ENCODE measurements at regions not wholly inside any gene's neighbourhood (a gene's known extent, or its start where the extent isn't known, plus 50 kb on each side); places are given as distances from the start of the nearest gene placed in this dataset.

DNA sequence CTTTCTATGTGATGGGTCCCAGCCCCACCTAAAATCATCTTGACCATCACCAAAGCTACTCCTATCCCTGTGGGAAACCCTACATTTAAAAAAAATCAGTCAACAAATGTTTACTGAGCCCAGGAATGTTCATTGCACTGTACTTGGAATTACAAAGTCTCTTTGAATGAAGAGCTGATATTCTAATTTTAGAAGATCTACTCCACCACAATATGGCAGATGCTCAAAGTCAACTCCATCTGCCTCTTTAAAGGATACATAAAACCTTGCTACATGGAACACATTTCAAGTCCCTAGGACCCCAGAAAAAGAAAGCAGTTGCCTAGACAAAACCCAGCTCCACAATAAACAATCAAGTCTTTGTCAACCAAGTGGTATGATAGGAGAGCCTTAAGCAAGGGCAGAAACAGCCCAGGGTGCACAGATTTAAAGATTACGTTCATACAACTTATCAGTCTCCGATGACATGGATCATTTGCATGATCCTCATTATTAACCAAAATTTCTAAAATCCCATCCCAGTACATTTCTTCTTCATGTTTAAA lies 234.3 kb upstream of the ACVR2A start:
- TF ChIP-seq, protein P1, sequence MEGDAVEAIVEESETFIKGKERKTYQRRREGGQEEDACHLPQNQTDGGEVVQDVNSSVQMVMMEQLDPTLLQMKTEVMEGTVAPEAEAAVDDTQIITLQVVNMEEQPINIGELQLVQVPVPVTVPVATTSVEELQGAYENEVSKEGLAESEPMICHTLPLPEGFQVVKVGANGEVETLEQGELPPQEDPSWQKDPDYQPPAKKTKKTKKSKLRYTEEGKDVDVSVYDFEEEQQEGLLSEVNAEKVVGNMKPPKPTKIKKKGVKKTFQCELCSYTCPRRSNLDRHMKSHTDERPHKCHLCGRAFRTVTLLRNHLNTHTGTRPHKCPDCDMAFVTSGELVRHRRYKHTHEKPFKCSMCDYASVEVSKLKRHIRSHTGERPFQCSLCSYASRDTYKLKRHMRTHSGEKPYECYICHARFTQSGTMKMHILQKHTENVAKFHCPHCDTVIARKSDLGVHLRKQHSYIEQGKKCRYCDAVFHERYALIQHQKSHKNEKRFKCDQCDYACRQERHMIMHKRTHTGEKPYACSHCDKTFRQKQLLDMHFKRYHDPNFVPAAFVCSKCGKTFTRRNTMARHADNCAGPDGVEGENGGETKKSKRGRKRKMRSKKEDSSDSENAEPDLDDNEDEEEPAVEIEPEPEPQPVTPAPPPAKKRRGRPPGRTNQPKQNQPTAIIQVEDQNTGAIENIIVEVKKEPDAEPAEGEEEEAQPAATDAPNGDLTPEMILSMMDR (IDR thresholded peaks at IDR 0.05): no peak
- Histone ChIP-seq H3K27me3 (ENCODE audit: control insufficient read depth in 1 of 2, insufficient read depth in 2 of 2, low read length in 2 of 2) (no peaks in the 10 kb centered on the region), H3K27ac (ENCODE audit: low read depth in 1 of 2, low read length in 2 of 2) (no peak overlapping the region), H3K9me3 (ENCODE audit: control insufficient read depth in 1 of 2, insufficient read depth in 1 of 2, low read length in 2 of 2) (no peaks in the 10 kb centered on the region), H3K4me1 (ENCODE audit: insufficient read depth, low read length) (no peaks in the 10 kb centered on the region), H3K4me3 (ENCODE audit: low read length) (no peak overlapping the region), H3K36me3 (ENCODE audit: insufficient read depth, low read length) (no peaks in the 10 kb centered on the region)
- intact Hi-C loops (cut with DNase I, micrococcal nuclease): no loop called here
- ChIA-PET POLR2A (interaction anchor here (0.8 to 0.9 kb wide), 3 partner anchors 15 to 21 kb away, joined by 3 to 4 read pairs (median 3); no protein-coding TSS in a partner anchor), CTCF (no interaction called here)
- no peak for DNase-seq
- ATAC-seq (ENCODE audit: poor library complexity): no peak
- Mint-ChIP-seq H3K4me3 (no peak overlapping the region), H3K27me3 (no peaks in the 10 kb centered on the region), H3K4me1 (ENCODE audit: low read depth) (no peaks in the 10 kb centered on the region), H3K9me3 (no peaks in the 10 kb centered on the region), H3K36me3 (ENCODE audit: low read depth) (no peaks in the 10 kb centered on the region), H3K27ac (no peak overlapping the region)

DNA sequence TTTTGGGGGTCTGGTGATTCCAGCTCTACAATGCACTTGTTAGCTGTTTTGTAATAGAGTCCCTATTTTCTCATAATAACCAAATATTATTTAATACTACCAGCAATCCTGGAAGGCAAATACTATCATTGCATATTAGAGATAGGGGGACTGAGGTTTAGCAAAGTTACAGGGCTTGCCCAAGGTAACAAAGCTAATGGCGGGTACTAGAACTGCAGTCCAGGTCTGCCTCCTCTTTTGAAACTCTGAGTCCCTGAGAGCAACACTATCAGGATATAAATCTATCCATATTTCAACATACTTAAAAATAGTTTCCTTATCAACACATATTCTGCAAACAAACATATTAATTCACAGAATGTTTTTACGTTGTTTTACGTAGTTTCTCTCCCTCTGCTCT lies 235.5 kb upstream of the ACVR2A start:
- Mint-ChIP-seq H3K4me3 (no peak overlapping the region), H3K27ac (no peak overlapping the region), H3K4me1 (ENCODE audit: low read depth) (no peaks in the 10 kb centered on the region), H3K27me3 (no peaks in the 10 kb centered on the region), H3K9me3 (no peaks in the 10 kb centered on the region), H3K36me3 (ENCODE audit: low read depth) (no peaks in the 10 kb centered on the region)
- DNase-seq: no peak
- Histone ChIP-seq H3K27me3 (ENCODE audit: control insufficient read depth in 1 of 2, insufficient read depth in 2 of 2, low read length in 2 of 2) (no peaks in the 10 kb centered on the region), H3K4me1 (ENCODE audit: insufficient read depth, low read length) (no peaks in the 10 kb centered on the region), H3K36me3 (ENCODE audit: insufficient read depth, low read length) (no peaks in the 10 kb centered on the region), H3K27ac (ENCODE audit: low read depth in 1 of 2, low read length in 2 of 2) (no peak overlapping the region), H3K4me3 (ENCODE audit: low read length) (no peak overlapping the region), H3K9me3 (ENCODE audit: control insufficient read depth in 1 of 2, insufficient read depth in 1 of 2, low read length in 2 of 2) (no peaks in the 10 kb centered on the region)
- no peak for ATAC-seq (ENCODE audit: poor library complexity)
- ChIA-PET POLR2A (interaction anchor here (0.7 kb wide), 1 partner anchor 22 kb away, joined by 3 read pairs; no protein-coding TSS in a partner anchor), CTCF (no interaction called here)
- TF ChIP-seq, protein P1 (IDR thresholded peaks at IDR 0.05): no peak
- intact Hi-C loops (cut with DNase I, micrococcal nuclease): no loop called here

DNA sequence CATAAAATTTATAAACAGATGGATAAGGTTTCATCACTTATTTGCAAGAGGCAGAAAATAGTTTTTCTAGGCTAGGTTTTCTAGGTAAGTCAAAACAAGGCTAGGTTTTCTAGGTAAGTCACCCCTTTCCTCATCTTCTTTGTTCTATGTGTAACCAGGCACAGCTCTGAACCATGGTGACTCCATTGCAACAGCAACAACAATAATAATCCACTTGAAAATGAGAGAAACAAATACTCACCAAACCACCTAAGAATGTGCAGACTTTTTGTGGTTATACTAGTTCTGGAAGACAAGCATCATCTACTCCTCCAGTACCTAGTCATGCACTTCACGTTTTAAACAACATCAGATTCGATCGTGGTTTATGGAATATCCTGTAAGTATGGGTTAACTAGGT lies 237.4 kb upstream of the ACVR2A start:
- no peaks in the 10 kb centered on the region for H3K27me3 ChIP-seq (ENCODE audit: control insufficient read depth in 1 of 2, insufficient read depth in 2 of 2, low read length in 2 of 2)
- no peaks in the 10 kb centered on the region for H3K9me3 ChIP-seq (ENCODE audit: control insufficient read depth in 1 of 2, insufficient read depth in 1 of 2, low read length in 2 of 2)
- intact Hi-C loops (cut with DNase I, micrococcal nuclease): no loop called here
- H3K4me3 ChIP-seq (ENCODE audit: low read length): no peak overlapping the region
- TF ChIP-seq, protein P1 (IDR thresholded peaks at IDR 0.05): no peak
- CTCF ChIA-PET: no interaction called here
- Mint-ChIP-seq H3K4me3 (no peak overlapping the region), H3K4me1 (ENCODE audit: low read depth) (no peaks in the 10 kb centered on the region), H3K27ac (no peak overlapping the region), H3K9me3 (no peaks in the 10 kb centered on the region), H3K27me3 (no peaks in the 10 kb centered on the region), H3K36me3 (ENCODE audit: low read depth) (no peaks in the 10 kb centered on the region)
- no peaks in the 10 kb centered on the region for H3K4me1 ChIP-seq (ENCODE audit: insufficient read depth, low read length)
- POLR2A ChIA-PET: no interaction called here
- DNase-seq (no peak), ATAC-seq (ENCODE audit: poor library complexity) (no peak)
- H3K36me3 ChIP-seq (ENCODE audit: insufficient read depth, low read length): no peaks in the 10 kb centered on the region
- H3K27ac ChIP-seq (ENCODE audit: low read depth in 1 of 2, low read length in 2 of 2): no peak overlapping the region
